ENCODE measurements at regions not wholly inside any gene's neighbourhood (a gene's known extent, or its start where the extent isn't known, plus 50 kb on each side); places are given as distances from the start of the nearest gene placed in this dataset.

DNA sequence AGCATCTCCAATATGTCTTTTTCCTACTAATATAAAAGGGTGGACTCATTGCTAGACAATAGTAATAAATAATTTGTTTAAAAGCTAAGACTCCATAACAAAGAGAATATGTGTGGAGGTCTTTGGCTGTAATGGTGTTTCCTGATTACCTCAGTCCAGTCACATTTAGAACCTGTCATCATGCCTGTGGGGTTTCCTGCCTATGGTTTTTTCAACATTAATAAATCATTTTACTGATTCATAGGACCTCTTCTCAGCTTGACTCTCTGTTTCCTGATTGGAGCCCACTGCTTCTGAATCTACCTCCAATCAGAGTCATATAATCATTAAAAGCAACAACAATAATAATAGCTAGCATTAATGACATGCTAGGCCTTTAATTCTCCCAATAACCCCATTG, 52.4 kb upstream of the GNAI1 start:
- H3K4me1 ChIP-seq (ENCODE audit: insufficient read depth, low read length) = peaks cover 10% of the 10 kb centered on the region
- DNase-seq (no peak), ATAC-seq (no peak)
- H3F3A ChIP-seq (ENCODE audit: low read length, unreplicated experiment) = no peaks in the 10 kb centered on the region
- ChIA-PET CTCF (no interaction called here), POLR2A (ENCODE audit: unreplicated experiment) (no interaction called here)
- H3K9me2 ChIP-seq (replicated peaks; ENCODE audit: low read length) = no peaks in the 10 kb centered on the region
- H4K20me1 ChIP-seq (ENCODE audit: low read length) = no peaks in the 10 kb centered on the region
- H3K4me2 ChIP-seq (ENCODE audit: low read length) = no peak overlapping the region
- no peak overlapping the region for H3K27ac ChIP-seq (ENCODE audit: low read length)
- H3K9me3 ChIP-seq (ENCODE audit: low read length) = no peaks in the 10 kb centered on the region
- BruUV-seq (replicated peaks) = no TSS peak
- H3K36me3 ChIP-seq (ENCODE audit: low read depth, low read length) = no peaks in the 10 kb centered on the region
- no peak overlapping the region for H2AFZ ChIP-seq (ENCODE audit: low read length)
- TF ChIP-seq EZH2 (IDR thresholded peaks at IDR 0.05; ENCODE audit: low read length, unreplicated experiment) (no peak), EZH2phosphoT487 (IDR thresholded peaks at IDR 0.05; ENCODE audit: borderline replicate concordance, low read length) (no peak), CTCF (conservative IDR thresholded peaks at IDR 0.05; ENCODE audit: low read depth, low read length) (no peak)
- no peak overlapping the region for H3K9ac ChIP-seq (ENCODE audit: low read length)
- H3K79me2 ChIP-seq (ENCODE audit: low read length) = no peaks in the 10 kb centered on the region
- intact Hi-C loops (cut with micrococcal nuclease) = no loop called here
- no peak overlapping the region for H3K4me3 ChIP-seq (ENCODE audit: low read length)
- H3K27me3 ChIP-seq (ENCODE audit: low read length) = no peaks in the 10 kb centered on the region

DNA sequence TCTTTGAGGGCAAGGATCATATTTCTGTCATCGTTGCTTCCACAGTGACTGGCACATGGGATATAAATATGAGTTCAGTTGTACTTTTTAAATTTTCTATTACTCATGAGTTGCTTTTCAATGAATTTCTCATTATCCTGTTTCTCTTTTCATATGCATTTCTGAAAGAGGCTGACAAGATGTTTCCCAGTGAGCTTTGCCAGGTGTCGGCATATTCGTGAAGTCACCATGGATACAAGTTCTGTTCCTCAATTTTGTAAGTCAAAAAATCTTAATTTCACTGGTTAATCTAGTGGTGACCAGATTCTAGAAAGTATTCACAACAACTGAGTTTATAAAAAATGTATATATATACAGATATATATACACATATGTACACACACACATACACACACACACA, 55.7 kb upstream of the GNAI1 start:
- no peaks in the 10 kb centered on the region for H3K9me3 ChIP-seq (ENCODE audit: low read length)
- no TSS peak for BruUV-seq (replicated peaks)
- ChIA-PET CTCF (interaction anchor here (0.6 kb wide), 1 partner anchor 284 kb away, joined by 3 read pairs; no protein-coding TSS in a partner anchor), POLR2A (ENCODE audit: unreplicated experiment) (no interaction called here)
- H3K9ac ChIP-seq (ENCODE audit: low read length) = no peak overlapping the region
- no peaks in the 10 kb centered on the region for H3F3A ChIP-seq (ENCODE audit: low read length, unreplicated experiment)
- H3K4me1 ChIP-seq (ENCODE audit: insufficient read depth, low read length) = peaks cover 9% of the 10 kb centered on the region
- intact Hi-C loops (cut with micrococcal nuclease) = no loop called here
- H3K36me3 ChIP-seq (ENCODE audit: low read depth, low read length) = no peaks in the 10 kb centered on the region
- H4K20me1 ChIP-seq (ENCODE audit: low read length) = no peaks in the 10 kb centered on the region
- H3K27ac ChIP-seq (ENCODE audit: low read length) = no peak overlapping the region
- no peaks in the 10 kb centered on the region for H3K79me2 ChIP-seq (ENCODE audit: low read length)
- peak overlapping the region; percentile 55; the same call in 1 of the 2 replicates for H3K4me3 ChIP-seq (ENCODE audit: low read length)
- ATAC-seq (peak; percentile 54), DNase-seq (no peak)
- no peaks in the 10 kb centered on the region for H3K9me2 ChIP-seq (replicated peaks; ENCODE audit: low read length)
- peak overlapping the region; percentile 75 for H3K4me2 ChIP-seq (ENCODE audit: low read length)
- no peak overlapping the region for H2AFZ ChIP-seq (ENCODE audit: low read length)
- H3K27me3 ChIP-seq (ENCODE audit: low read length) = no peaks in the 10 kb centered on the region
- no peak for TF ChIP-seq EZH2phosphoT487 (IDR thresholded peaks at IDR 0.05; ENCODE audit: borderline replicate concordance, low read length)
- no peak for TF ChIP-seq EZH2 (IDR thresholded peaks at IDR 0.05; ENCODE audit: low read length, unreplicated experiment)
- TF ChIP-seq CTCF (conservative IDR thresholded peaks at IDR 0.05; ENCODE audit: low read depth, low read length) = no peak

- POLR2A ChIA-PET (ENCODE audit: unreplicated experiment) = interaction anchor here (0.5 kb wide), 1 partner anchor 675 kb away, joined by 3 read pairs; no protein-coding TSS in a partner anchor
- Histone ChIP-seq H3K4me1 (ENCODE audit: insufficient read depth, low read length) (peaks cover 9% of the 10 kb centered on the region), H2AFZ (ENCODE audit: low read length) (peak overlapping the region; percentile 69), H3K79me2 (ENCODE audit: low read length) (no peaks in the 10 kb centered on the region), H3K9me3 (ENCODE audit: low read length) (no peaks in the 10 kb centered on the region), H3K9ac (ENCODE audit: low read length) (no peak overlapping the region), H3K27me3 (ENCODE audit: low read length) (no peaks in the 10 kb centered on the region), H3K27ac (ENCODE audit: low read length) (peak overlapping the region; percentile 33), H3K4me3 (ENCODE audit: low read length) (peak overlapping the region; percentile 55), H3K9me2 (replicated peaks; ENCODE audit: low read length) (no peaks in the 10 kb centered on the region), H4K20me1 (ENCODE audit: low read length) (no peaks in the 10 kb centered on the region), H3F3A (ENCODE audit: low read length, unreplicated experiment) (no peaks in the 10 kb centered on the region), H3K36me3 (ENCODE audit: low read depth, low read length) (no peaks in the 10 kb centered on the region), H3K4me2 (ENCODE audit: low read length) (peak overlapping the region; percentile 75)
- ATAC-seq = peak; percentile 86
- no TSS peak for BruUV-seq (replicated peaks)
- CTCF ChIA-PET = interaction anchor here (0.6 kb wide), 2 partner anchors 193 to 283 kb away, joined by 3 to 4 read pairs; no protein-coding TSS in a partner anchor
- DNase-seq = peak; percentile 61
- intact Hi-C loops (cut with micrococcal nuclease) = no loop called here
- no peak for TF ChIP-seq EZH2phosphoT487 (IDR thresholded peaks at IDR 0.05; ENCODE audit: borderline replicate concordance, low read length)
- TF ChIP-seq EZH2 (IDR thresholded peaks at IDR 0.05; ENCODE audit: low read length, unreplicated experiment) = no peak
- TF ChIP-seq CTCF (conservative IDR thresholded peaks at IDR 0.05; ENCODE audit: low read depth, low read length) = no peak
These were observed 56.4 kb upstream of the GNAI1 start for GRCh38 chr7:80078159-80078731.

Data from PC-3 (cell line).